GM20000 (cell line): ENCODE measurements at regions not wholly inside any gene's neighbourhood (a gene's known extent, or its start where the extent isn't known, plus 50 kb on each side); places are given as distances from the start of the nearest gene placed in this dataset.

Experiments
- DNase-seq: peaks from one replicate; pipeline ENCODE4 v3.0.0; 2012; ENCODE audit warnings: low spot score
- TF ChIP-seq, protein P1 (sequence below): IDR thresholded peaks from 2 replicates; pipeline ENCODE4 v1.5.1; 2012; ENCODE audit warnings: mild to moderate bottlenecking, control low read depth; ENCODE audit errors: extremely low read depth, missing control alignments

GRCh38 chr4:62360156-62360545, 1160.0 kb downstream of the ADGRL3 start:
- DNase-seq, result no peak
- TF ChIP-seq, protein P1, sequence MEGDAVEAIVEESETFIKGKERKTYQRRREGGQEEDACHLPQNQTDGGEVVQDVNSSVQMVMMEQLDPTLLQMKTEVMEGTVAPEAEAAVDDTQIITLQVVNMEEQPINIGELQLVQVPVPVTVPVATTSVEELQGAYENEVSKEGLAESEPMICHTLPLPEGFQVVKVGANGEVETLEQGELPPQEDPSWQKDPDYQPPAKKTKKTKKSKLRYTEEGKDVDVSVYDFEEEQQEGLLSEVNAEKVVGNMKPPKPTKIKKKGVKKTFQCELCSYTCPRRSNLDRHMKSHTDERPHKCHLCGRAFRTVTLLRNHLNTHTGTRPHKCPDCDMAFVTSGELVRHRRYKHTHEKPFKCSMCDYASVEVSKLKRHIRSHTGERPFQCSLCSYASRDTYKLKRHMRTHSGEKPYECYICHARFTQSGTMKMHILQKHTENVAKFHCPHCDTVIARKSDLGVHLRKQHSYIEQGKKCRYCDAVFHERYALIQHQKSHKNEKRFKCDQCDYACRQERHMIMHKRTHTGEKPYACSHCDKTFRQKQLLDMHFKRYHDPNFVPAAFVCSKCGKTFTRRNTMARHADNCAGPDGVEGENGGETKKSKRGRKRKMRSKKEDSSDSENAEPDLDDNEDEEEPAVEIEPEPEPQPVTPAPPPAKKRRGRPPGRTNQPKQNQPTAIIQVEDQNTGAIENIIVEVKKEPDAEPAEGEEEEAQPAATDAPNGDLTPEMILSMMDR, result no peak

DNA sequence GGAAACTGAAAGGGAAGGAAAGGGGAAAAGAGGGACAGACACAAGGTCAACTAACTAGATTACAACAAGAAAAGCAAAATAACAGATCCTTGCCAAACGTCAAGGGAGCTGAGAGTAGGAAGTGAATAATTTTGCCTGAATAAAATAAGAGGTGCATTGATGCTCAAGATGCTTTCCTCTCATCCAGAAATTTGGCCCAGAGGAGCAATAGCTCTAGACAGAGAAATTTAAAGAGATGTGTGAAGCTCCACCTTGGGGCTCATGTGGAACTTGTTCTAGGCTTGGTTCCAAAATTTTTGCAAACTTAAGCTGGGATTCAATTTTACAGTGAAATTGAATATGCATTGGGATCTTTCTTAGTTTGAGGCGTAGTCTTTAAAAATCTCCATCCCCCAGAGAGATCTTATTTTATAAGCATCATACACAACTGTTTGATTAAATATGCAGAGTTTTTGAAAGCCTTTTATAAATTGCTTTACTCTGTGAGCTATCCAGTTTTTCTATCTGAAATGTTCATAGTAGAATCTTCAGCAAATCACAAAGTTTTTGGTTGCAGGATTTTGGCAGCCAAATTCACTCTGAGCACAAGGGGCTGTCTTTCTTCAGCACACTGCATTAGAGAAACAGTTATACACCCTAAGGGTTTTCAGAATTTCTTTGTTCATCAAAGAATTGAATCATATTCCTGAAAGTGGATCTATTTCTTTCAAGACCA, 1159.5 kb downstream of the ADGRL3 start:
- no peak for DNase-seq
- TF ChIP-seq, protein P1, result no peak

- DNase-seq, result no peak
- TF ChIP-seq, protein P1, result no peak
These were observed 1144.8 kb downstream of the ADGRL3 start for GRCh38 chr4:62344915-62345314.

GRCh38 chr4:62344474-62344873, 1144.3 kb downstream of the ADGRL3 start:
- DNase-seq, result no peak
- TF ChIP-seq, protein P1, result no peak

DNA sequence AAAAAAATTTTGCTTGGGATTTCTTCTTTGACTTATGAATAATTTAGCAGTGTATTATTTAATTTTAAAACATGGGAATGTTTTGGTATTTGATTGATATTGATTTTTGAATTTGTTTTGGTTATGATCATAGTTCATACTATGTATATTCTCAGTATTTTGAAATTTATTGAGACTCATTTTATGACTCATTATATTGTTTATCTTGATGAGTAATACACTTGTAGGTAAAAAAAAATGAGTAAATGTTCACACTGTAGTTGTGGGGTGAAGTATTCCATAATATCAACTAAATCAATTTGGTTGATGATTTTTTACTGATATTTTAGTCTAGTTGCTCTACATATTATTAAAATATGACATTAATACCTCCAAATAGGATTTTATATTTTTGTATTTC, 1142.2 kb downstream of the ADGRL3 start:
- DNase-seq, result no peak
- TF ChIP-seq, protein P1, result no peak

DNA sequence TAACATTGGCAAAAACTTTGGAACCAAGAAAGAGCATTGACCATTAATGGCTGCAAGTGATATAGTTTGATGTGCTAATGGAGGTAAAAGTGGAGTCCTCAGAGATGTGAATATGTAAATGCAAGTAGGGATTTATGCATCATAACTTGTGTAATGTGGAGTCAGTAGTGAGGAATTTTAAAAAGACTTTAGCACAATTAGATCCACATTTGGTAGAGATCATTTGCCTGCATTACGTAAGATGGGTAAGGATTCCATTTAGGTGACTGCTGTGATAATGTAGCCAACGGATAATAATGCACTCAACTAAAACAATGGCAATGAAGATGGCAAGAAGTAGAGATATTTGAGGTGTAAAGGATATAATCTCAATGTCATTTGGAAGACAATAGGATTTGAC, 1128.4 kb downstream of the ADGRL3 start:
- DNase-seq, result no peak
- TF ChIP-seq, protein P1, result no peak

- TF ChIP-seq, protein P1, result no peak
- no peak for DNase-seq
These were observed 1127.6 kb downstream of the ADGRL3 start for GRCh38 chr4:62327612-62328297.
